ENCODE measurements at regions not wholly inside any gene's neighbourhood (a gene's known extent, or its start where the extent isn't known, plus 50 kb on each side); places are given as distances from the start of the nearest gene placed in this dataset.

DNA sequence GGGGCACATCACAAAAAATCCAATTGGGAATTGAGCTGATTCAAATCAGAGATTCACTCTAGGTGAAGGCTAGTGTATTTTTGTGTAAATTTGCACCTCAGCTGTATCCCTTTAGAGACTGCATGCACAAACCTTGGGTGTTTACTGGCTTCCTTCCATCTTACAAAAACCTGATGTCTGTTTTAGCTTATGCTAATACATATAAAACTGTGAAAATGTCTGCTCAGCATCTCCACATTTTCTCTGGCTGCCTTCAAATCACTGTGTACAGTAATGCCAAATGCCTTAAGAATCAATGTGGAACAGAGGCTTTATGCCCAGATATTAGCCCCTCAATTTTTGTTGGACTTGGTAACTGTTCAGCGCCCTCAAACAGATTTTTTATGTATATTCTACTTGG lies 675.8 kb upstream of the SLITRK6 start:
- TF ChIP-seq GATA2 (IDR thresholded peaks at IDR 0.05; ENCODE audit: low read depth, low read length) (no peak), GATA3 (IDR thresholded peaks at IDR 0.05; ENCODE audit: low read depth, low read length) (no peak)

DNA sequence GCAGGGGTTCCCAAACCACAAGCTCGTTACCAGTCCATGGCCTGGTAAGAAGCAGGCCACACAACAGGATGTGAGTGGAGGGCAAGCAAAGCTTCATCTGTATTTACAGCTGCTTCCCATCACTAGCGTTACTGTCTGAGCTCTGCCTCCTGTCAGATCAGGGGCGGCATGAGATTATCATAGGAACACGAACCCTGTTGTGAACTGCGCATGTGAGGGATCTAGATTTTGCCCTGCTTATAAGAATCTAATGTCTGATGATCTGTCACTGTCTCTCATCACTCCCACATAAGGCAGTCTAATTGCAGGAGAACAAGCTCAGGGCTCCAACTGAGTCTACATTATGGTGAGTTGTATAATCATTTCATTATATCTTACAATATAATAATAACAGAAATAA lies 677.4 kb upstream of the SLITRK6 start:
- TF ChIP-seq GATA2 (IDR thresholded peaks at IDR 0.05; ENCODE audit: low read depth, low read length) (no peak), GATA3 (IDR thresholded peaks at IDR 0.05; ENCODE audit: low read depth, low read length) (no peak)

DNA sequence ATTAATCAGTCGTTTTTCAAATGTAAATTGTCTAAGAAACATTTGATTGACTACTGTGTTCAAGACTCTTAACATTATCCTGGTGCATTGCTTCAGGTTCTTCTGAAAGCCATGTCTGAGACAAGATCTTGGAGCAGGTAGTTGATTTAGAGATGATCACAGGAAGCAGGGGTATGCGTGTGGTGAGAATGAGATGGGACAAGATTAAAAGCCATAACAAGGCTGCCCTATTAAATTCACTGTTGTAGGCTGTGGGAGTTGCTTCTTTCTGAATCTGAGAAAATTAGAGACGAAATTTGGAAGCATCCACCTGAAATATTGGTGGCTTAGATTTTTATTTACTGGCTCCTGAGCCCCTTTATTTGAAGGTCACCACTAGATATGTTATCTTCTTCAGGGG lies 687.4 kb upstream of the SLITRK6 start:
- TF ChIP-seq GATA3 (IDR thresholded peaks at IDR 0.05; ENCODE audit: low read depth, low read length) (no peak), GATA2 (IDR thresholded peaks at IDR 0.05; ENCODE audit: low read depth, low read length) (no peak)

DNA sequence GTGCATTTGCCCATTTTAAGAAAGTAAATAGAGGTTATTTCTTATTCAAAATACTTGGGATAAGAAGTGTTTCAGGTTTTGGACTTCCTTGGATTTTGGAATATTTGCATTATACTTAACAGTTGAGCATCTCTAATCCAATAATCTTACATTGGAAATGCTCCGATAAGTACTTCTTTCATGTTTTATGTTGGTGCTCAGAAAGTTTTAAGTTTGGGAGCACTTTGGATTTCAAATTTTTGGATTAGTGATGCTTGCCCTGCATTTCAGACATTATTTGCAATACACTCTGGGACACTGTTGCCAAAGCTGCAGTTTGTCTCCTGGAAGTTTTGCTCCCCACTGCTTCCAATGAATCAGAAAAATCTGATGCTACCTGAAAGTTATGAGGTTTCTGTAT lies 691.9 kb upstream of the SLITRK6 start:
- TF ChIP-seq GATA3 (IDR thresholded peaks at IDR 0.05; ENCODE audit: low read depth, low read length): no peak
- TF ChIP-seq GATA2 (IDR thresholded peaks at IDR 0.05; ENCODE audit: low read depth, low read length): no peak

DNA sequence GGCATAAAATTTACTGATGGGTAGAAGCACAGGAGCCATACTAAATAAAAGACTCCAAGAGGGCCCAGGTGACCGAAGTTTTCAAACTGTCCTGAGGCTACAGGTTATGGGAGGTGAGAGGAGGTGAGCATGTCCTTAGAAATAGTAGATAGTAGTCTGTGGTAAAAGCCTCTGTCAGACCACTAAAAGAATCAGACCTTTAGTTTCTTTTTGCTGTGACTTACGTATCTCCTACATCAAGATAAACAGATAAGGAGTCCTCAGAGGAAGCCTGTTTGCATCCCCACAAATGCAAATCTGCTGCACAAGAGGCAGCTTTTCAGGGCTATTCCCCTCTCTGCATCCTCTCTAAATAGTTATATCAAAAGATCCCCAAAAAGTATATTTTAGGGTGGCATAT lies 711.6 kb upstream of the SLITRK6 start:
- no peak for TF ChIP-seq GATA3 (IDR thresholded peaks at IDR 0.05; ENCODE audit: low read depth, low read length)
- no peak; the same call in 1 of the 2 replicates for TF ChIP-seq GATA2 (IDR thresholded peaks at IDR 0.05; ENCODE audit: low read depth, low read length)

DNA sequence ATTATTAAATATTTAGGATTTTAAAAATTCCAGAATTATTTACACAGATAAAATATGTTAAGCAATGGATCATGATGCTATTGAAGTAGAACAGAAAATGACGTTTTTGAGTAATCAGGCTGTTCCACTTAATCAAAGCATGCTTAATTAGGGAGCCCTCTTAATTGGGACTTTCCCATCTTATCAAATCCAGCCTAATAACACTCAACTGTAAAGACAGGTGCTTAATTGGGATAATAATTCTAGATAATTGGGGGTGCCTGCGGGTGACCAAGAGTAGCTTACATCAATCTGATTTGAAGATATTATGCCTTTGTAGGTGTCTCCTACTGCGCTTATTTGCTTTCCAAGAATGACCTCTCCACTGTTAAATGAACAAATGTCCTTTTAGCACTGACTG lies 742.2 kb upstream of the SLITRK6 start:
- no peak for TF ChIP-seq GATA2 (IDR thresholded peaks at IDR 0.05; ENCODE audit: low read depth, low read length)
- no peak for TF ChIP-seq GATA3 (IDR thresholded peaks at IDR 0.05; ENCODE audit: low read depth, low read length)

DNA sequence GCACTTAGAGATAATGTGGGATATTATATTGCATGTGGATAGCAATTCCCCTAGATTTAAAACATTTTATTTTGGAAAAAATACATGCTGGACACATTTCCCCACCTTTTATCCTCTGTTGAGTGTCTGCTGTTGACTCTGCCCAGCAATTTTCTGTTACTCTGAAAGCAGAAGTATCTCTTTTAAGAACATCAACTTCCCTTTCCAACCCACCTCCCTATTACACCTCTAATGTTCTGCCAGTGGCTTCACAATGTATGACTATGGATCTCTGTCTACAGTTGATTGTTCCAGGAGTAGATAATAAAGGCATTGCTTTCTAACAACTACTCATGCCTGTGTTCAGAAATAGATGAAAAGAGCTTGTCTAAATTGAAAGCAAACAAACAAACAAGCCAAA lies 754.8 kb upstream of the SLITRK6 start:
- TF ChIP-seq GATA2 (IDR thresholded peaks at IDR 0.05; ENCODE audit: low read depth, low read length) (no peak), GATA3 (IDR thresholded peaks at IDR 0.05; ENCODE audit: low read depth, low read length) (no peak)

DNA sequence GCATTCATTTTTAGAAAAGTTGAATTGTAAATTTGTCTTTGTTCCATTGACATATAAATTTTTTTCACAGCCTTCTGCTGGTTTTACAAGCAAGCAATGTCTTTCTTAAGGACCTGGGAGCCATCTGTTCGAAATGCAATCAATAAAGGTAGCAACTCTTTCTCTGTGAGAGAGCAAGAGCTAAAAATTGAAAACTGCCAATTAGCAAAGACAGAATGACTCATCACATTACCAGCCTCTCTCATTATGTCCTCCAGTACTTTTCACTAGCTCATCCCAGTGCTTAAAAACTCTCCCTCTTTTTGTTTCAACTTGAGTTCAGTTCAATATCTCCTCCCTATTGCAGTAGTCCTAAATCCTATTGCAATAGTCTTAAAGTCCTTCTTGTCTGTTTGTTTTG lies 760.7 kb upstream of the SLITRK6 start:
- no peak for TF ChIP-seq GATA2 (IDR thresholded peaks at IDR 0.05; ENCODE audit: low read depth, low read length)
- no peak for TF ChIP-seq GATA3 (IDR thresholded peaks at IDR 0.05; ENCODE audit: low read depth, low read length)

DNA sequence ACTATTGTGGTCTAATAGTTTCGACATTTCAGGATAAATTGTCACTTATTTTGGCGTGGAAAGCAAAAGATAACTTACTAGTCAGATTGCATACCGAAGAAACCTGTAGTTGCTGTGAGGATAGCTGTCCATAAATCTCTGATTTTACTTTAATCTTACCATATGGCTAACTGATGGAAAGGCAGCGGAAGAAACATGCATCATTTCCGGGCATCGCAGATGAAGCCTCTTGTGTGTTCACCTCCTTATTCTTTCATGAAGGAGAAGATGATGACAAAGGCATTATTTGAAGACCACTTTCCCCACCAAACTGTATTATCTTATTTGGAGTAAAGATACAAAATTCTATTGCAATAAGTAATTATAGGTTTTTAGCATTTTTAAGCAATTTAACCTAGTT lies 763.6 kb upstream of the SLITRK6 start:
- TF ChIP-seq GATA2 (IDR thresholded peaks at IDR 0.05; ENCODE audit: low read depth, low read length): no peak
- TF ChIP-seq GATA3 (IDR thresholded peaks at IDR 0.05; ENCODE audit: low read depth, low read length): no peak

DNA sequence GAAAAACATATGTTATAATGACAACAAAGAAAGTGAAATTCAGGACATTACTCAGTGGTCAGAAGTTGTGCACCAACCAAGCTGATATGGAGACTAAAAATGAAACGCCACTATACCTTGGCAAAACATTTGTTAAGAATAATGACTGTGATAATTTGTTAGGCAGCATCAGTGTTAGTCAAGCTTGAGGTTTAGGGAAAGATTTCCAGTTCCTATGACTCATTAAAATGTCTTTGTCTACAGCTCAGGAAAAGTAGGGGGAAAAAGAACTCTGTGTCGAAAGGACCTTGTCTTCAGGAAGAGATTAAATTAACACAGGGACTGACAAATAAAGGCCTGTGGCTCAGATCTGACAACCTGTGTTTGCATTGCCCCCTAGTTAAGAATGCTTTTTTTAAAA lies 764.1 kb upstream of the SLITRK6 start:
- TF ChIP-seq GATA3 (IDR thresholded peaks at IDR 0.05; ENCODE audit: low read depth, low read length) (no peak), GATA2 (IDR thresholded peaks at IDR 0.05; ENCODE audit: low read depth, low read length) (no peak)

DNA sequence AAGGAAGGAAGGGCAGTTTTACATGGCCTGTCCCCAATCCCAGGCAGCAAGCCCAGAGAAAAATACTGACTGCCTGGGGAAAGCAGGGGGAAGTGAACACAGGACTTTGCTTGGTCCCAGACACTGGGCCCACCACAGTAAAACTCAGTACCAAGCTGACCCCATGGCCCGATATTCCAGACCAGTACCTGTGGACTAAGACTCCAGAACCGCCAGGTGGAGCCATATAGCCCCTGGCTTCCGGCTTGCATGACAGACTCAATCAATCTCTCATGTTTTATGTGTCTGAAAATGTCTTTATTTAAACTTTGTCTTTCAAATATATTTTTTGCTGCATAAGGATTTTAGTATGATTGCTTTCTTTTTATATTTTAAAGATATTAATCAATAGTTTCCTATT lies 767.9 kb upstream of the SLITRK6 start:
- no peak for TF ChIP-seq GATA3 (IDR thresholded peaks at IDR 0.05; ENCODE audit: low read depth, low read length)
- no peak for TF ChIP-seq GATA2 (IDR thresholded peaks at IDR 0.05; ENCODE audit: low read depth, low read length)

DNA sequence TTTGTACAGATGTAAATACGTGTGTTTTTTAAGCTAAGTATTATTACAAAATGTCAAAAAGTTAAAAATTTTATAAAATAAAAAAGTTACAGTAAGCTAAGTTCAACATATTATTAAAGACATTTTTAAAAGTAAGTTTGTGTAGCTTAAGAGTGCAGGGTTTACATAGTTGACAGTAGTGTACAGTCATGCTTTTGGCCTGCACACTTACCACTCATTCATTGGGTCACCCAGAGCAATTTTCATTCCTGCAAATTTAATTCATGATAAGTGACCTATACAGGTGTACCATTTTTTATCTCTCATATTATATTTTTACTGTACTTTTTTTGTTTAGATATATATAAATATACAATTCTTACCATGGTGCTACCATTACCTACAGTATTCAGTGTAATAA lies 769.9 kb upstream of the SLITRK6 start:
- no peak for TF ChIP-seq GATA2 (IDR thresholded peaks at IDR 0.05; ENCODE audit: low read depth, low read length)
- no peak for TF ChIP-seq GATA3 (IDR thresholded peaks at IDR 0.05; ENCODE audit: low read depth, low read length)

DNA sequence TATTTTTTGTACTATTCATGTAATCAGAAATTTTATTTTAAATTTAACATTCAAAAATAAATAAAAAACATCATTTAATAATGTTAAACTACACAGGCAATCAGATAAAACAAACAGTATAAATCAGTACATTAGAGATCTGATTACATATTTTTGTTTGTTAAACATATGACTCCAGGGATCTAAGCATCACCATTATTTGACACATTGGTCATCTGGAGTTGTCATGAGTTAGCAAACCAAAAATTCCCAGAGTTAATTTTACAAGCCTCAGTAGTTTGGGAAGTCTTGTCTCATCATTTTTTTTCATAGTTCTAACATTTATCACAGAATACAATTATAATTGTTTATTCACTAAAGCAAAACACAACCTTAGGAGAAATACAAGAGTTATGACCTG lies 770.8 kb upstream of the SLITRK6 start:
- no peak for TF ChIP-seq GATA3 (IDR thresholded peaks at IDR 0.05; ENCODE audit: low read depth, low read length)
- TF ChIP-seq GATA2 (IDR thresholded peaks at IDR 0.05; ENCODE audit: low read depth, low read length): no peak

DNA sequence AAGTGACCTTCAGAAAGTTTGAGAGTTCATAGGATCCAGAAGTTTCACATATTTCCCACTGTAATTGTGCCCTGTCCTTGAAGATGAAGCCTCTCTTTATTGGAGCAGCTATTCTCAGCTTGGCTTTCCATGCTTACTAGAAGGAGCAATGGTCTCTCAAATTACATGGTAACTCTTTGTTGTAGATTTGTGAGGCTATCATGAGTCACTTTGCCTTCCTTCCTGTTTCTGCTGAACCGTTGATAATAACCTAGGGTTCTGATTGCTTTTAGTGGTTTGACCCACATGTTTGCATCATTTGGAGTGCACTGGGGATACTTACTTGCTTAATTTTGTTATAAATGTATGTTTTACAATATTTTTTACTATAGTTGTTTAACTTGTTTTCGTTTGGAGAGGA lies 772.9 kb upstream of the SLITRK6 start:
- TF ChIP-seq GATA2 (IDR thresholded peaks at IDR 0.05; ENCODE audit: low read depth, low read length): no peak
- TF ChIP-seq GATA3 (IDR thresholded peaks at IDR 0.05; ENCODE audit: low read depth, low read length): no peak

DNA sequence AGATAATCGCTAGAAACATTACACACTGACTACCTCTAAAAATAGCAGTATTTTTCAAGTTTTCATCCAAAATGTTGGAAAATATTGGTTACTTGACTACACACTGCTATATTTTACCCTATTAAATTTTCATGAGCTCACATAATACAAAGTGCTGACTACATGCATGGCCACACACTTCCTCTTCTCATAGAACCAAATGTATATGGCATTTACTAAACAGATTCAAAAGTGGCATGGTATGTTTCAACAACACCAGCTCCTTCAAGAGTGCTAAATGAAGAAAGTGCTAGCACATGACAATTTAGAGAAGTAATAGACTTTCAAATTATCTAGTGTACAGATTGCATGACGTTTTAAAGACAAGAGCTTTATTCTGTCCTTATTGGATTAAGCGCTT lies 780.4 kb upstream of the SLITRK6 start:
- TF ChIP-seq GATA2 (IDR thresholded peaks at IDR 0.05; ENCODE audit: low read depth, low read length) (no peak), GATA3 (IDR thresholded peaks at IDR 0.05; ENCODE audit: low read depth, low read length) (no peak)

DNA sequence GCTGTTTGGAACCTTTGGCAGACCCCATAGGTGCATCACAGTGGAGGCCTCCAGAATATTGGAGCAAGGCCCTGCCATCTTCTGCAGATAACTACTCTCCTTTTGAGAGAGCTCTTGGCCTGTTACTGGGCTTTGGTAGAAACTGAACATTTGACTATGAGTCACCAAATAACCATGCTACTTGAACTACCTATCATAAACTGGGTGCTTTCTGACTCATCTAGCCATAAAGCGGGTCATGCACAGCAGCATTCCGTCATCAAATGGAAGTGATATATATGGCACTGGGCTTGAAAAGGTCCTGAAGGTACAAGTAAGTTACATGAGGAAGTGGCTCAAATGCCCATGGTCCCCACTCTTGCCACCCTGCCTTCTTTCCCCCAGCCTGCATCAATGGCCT lies 782.5 kb upstream of the SLITRK6 start:
- TF ChIP-seq GATA3 (IDR thresholded peaks at IDR 0.05; ENCODE audit: low read depth, low read length) (no peak), GATA2 (IDR thresholded peaks at IDR 0.05; ENCODE audit: low read depth, low read length) (no peak)
